ENCODE measurements at regions not wholly inside any gene's neighbourhood (a gene's known extent, or its start where the extent isn't known, plus 50 kb on each side); places are given as distances from the start of the nearest gene placed in this dataset.

GRCh38 chr11:106473089-106473722 lies 395.7 kb downstream of the AASDHPPT start (continued):
- TF ChIP-seq THAP12 (CRISPR knock-in tag; IDR thresholded peaks at IDR 0.05) = no peak
- TF ChIP-seq MTA1 (IDR thresholded peaks at IDR 0.05; ENCODE audit: borderline replicate concordance) = no peak
- no peak for TF ChIP-seq ZFX (CRISPR knock-in tag; IDR thresholded peaks at IDR 0.05)
- TF ChIP-seq USF2 (CRISPR knock-in tag; IDR thresholded peaks at IDR 0.05) = no peak
- TF ChIP-seq CBFB (CRISPR knock-in tag; IDR thresholded peaks at IDR 0.05) = no peak
- TF ChIP-seq DDX20 (tag; IDR thresholded peaks at IDR 0.05; ENCODE audit: low read depth) = no peak

- FAIRE-seq = no peak
- Histone ChIP-seq H3K9me3 (replicated peaks; ENCODE audit: control insufficient read depth, insufficient read depth, low read depth, low read length) (no peaks in the 10 kb centered on the region), H3K36me3 (ENCODE audit: control insufficient read depth, insufficient read depth, low read length) (no peaks in the 10 kb centered on the region), H4K20me1 (replicated peaks; ENCODE audit: control insufficient read depth, insufficient read depth, low read length) (no peaks in the 10 kb centered on the region), H3K27me3 (ENCODE audit: control insufficient read depth in 2 of 2, insufficient read depth in 2 of 2, low read length in 2 of 2) (no peaks in the 10 kb centered on the region), H3K79me2 (ENCODE audit: control insufficient read depth, insufficient read depth, low read length) (no peaks in the 10 kb centered on the region), H3K27ac (ENCODE audit: extremely low read depth, low read depth, low read length) (no peak overlapping the region), H3K9me1 (ENCODE audit: control insufficient read depth, insufficient read depth, low read length) (no peaks in the 10 kb centered on the region), H3K4me1 (replicated peaks in 1 of 2; ENCODE audit: control insufficient read depth in 2 of 2, insufficient read depth in 2 of 2, low read length in 2 of 2) (no peaks in the 10 kb centered on the region), H3K4me3 (no peak overlapping the region), H2AFZ (ENCODE audit: low read depth, low read length) (no peak overlapping the region), H3K4me2 (ENCODE audit: insufficient read depth, low read length) (no peak overlapping the region), H3K9ac (ENCODE audit: insufficient read depth in 1 of 2, low read depth in 2 of 2, low read length in 2 of 2) (no peak overlapping the region)
- no peak for DNase-seq (ENCODE audit: extremely low read depth in 1 of 4, low spot score in 3 of 4)
- ATAC-seq = no peak
- ChIA-PET POLR2A (no interaction called here), CTCF (ENCODE audit: low intra/inter-chr PET ratio) (no interaction called here)
- intact Hi-C loops (cut with micrococcal nuclease) (no loop called here), in situ Hi-C loops (cut with MboI) (no loop called here)
- no TSS peak for BruUV-seq (replicated peaks)
- 0% methylated on average over 2 of the region's 2 CpGs for WGBS (ENCODE audit: insufficient coverage, low coverage, missing lambda C conversion rate)
- TF ChIP-seq SMARCB1 (IDR thresholded peaks at IDR 0.05; ENCODE audit: insufficient read length, low read depth) (no peak), MECOM (CRISPR knock-in tag; IDR thresholded peaks at IDR 0.05) (no peak), KLF13 (tag; IDR thresholded peaks at IDR 0.05; ENCODE audit: borderline replicate concordance, low read depth) (no peak), ELF4 (CRISPR knock-in tag; IDR thresholded peaks at IDR 0.05) (no peak), PPARD (CRISPR knock-in tag; IDR thresholded peaks at IDR 0.05) (no peak), CHCHD3 (CRISPR knock-in tag; IDR thresholded peaks at IDR 0.05) (no peak), THAP7 (CRISPR knock-in tag; IDR thresholded peaks at IDR 0.05) (no peak), ILF3 (IDR thresholded peaks at IDR 0.05; ENCODE audit: borderline replicate concordance) (no peak), ESRRA (IDR thresholded peaks at IDR 0.05; ENCODE audit: borderline replicate concordance, low read depth) (no peak), PATZ1 (CRISPR knock-in tag; IDR thresholded peaks at IDR 0.05; ENCODE audit: borderline replicate concordance) (no peak), XRCC3 (IDR thresholded peaks at IDR 0.05) (no peak)
Measured at GRCh38 chr11:106474274-106474673, 396.8 kb downstream of the AASDHPPT start.

Data from K562 (cell line).